Transverse colon (tissue), 4 donors: ENCODE measurements at regions not wholly inside any gene's neighbourhood (a gene's known extent, or its start where the extent isn't known, plus 50 kb on each side); places are given as distances from the start of the nearest gene placed in this dataset.

Experiments used
- EP300 ChIP-seq: sonication (generic); formaldehyde crosslinking; IDR thresholded peaks from one replicate; pipeline ENCODE4 v1.6.1; 2017; ENCODE audit warnings: antibody characterized with exemption, low read depth
- POLR2A ChIP-seq: fragments of 450-650 bp; IDR thresholded peaks from one replicate; pipeline ENCODE4 v1.6.1; 2016; ENCODE audit warnings: antibody characterized with exemption, mild to moderate bottlenecking, moderate library complexity
- POLR2AphosphoS5 ChIP-seq, 3 donors: sonication (generic); formaldehyde crosslinking; IDR thresholded peaks; one replicate each; pipeline ENCODE4 v1.6.1; 2016; ENCODE audit warnings: antibody characterized with exemption in 3 of 3
- TF ChIP-seq, protein P1 (sequence below), 5 experiments: fragments of 200-600 bp in 3 of 5; fragments of 450-650 bp in 2 of 5; sonication (generic) in 3 of 5; IDR thresholded peaks; 1 replicate in 2 of 5; 2 replicates in 3 of 5; pipeline ENCODE4 v1.5.1; 2016 to 2017; ENCODE audit warnings: antibody characterized with exemption in 5 of 5, inconsistent platforms in 3 of 5, mild to moderate bottlenecking in 2 of 5, moderate library complexity in 1 of 5

DNA sequence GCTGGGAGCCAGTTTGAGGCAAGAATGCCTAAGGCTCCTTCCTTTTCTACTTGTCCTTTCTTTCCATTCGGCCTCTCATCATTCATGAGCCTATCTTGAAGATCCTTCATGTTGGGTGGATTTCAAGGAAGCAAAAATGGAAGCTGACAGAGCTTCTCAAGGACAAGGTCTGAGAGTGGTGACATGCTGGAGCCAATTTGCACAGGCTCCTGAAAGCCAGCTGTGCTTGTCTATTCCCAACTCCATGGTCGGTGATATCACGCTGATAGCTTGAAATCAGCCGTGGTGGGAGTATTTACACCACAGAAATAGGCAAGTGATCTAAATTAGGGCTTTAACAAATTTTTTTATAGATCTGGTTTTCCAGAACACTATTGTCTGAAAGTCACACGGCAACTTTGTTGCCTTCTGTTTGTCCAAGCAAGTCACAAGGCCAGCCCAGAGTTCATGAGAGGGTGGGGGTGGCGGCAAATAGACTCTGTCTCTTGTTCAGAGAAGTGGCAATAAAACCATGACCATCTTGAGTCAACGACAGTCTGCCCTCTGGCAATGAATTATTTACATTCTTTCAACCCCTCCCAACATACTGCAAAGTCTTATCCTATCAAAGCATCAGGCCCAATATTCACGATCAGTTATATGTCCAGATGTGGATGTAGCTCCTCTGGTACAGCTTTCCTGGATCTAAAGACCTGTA lies 49.9 kb upstream of the SLC35F5 start:
- TF ChIP-seq POLR2A (no peak), EP300 (no peak), POLR2AphosphoS5 (IDR thresholded peaks at IDR 0.05) (peak in 1 of 3 donors; percentile 25)
- TF ChIP-seq, protein P1, sequence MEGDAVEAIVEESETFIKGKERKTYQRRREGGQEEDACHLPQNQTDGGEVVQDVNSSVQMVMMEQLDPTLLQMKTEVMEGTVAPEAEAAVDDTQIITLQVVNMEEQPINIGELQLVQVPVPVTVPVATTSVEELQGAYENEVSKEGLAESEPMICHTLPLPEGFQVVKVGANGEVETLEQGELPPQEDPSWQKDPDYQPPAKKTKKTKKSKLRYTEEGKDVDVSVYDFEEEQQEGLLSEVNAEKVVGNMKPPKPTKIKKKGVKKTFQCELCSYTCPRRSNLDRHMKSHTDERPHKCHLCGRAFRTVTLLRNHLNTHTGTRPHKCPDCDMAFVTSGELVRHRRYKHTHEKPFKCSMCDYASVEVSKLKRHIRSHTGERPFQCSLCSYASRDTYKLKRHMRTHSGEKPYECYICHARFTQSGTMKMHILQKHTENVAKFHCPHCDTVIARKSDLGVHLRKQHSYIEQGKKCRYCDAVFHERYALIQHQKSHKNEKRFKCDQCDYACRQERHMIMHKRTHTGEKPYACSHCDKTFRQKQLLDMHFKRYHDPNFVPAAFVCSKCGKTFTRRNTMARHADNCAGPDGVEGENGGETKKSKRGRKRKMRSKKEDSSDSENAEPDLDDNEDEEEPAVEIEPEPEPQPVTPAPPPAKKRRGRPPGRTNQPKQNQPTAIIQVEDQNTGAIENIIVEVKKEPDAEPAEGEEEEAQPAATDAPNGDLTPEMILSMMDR (IDR thresholded peaks at IDR 0.05): no peak
